ENCODE measurements at regions not wholly inside any gene's neighbourhood (a gene's known extent, or its start where the extent isn't known, plus 50 kb on each side); places are given as distances from the start of the nearest gene placed in this dataset.
"Not testable (repeated sequence)": the region's sequence is repeated elsewhere in the genome, so short reads cannot be mapped to it uniquely, and the experiment has no call there.

- in situ Hi-C loops (cut with HindIII; ENCODE audit: low sequenced_read_pairs) = no loop called here
- no peak for TF ChIP-seq CTCF (IDR thresholded peaks at IDR 0.05; ENCODE audit: low read depth, low read length, missing control alignments)
- DNase-seq (ENCODE audit: low read depth) = no peak
- no peak overlapping the region for H3K4me3 ChIP-seq (ENCODE audit: low read depth, low read length)
These were observed 385.5 kb downstream of the TENT5A start for GRCh38 chr6:81366972-81367371.

GRCh38 chr6:81362246-81362645 lies 390.2 kb downstream of the TENT5A start:
- peak; percentile 63 for DNase-seq (ENCODE audit: low read depth)
- in situ Hi-C loops (cut with HindIII; ENCODE audit: low sequenced_read_pairs) = no loop called here
- no peak for TF ChIP-seq CTCF (IDR thresholded peaks at IDR 0.05; ENCODE audit: low read depth, low read length, missing control alignments)
- no peak overlapping the region for H3K4me3 ChIP-seq (ENCODE audit: low read depth, low read length)

GRCh38 chr6:81353262-81353661 lies 399.2 kb downstream of the TENT5A start:
- no peak for TF ChIP-seq CTCF (IDR thresholded peaks at IDR 0.05; ENCODE audit: low read depth, low read length, missing control alignments)
- in situ Hi-C loops (cut with HindIII; ENCODE audit: low sequenced_read_pairs) = no loop called here

GRCh38 chr6:81344026-81344425 lies 408.5 kb downstream of the TENT5A start:
- in situ Hi-C loops (cut with HindIII; ENCODE audit: low sequenced_read_pairs); H3K4me3 ChIP-seq (ENCODE audit: low read depth, low read length); DNase-seq (ENCODE audit: low read depth): not testable (repeated sequence)

More at GRCh38 chr6:81353262-81353661, 399.2 kb downstream of the TENT5A start:
- DNase-seq (ENCODE audit: low read depth) = no peak
- H3K4me3 ChIP-seq (ENCODE audit: low read depth, low read length) = no peak overlapping the region

- no peak for DNase-seq (ENCODE audit: low read depth)
- no peak overlapping the region for H3K4me3 ChIP-seq (ENCODE audit: low read depth, low read length)
- in situ Hi-C loops (cut with HindIII; ENCODE audit: low sequenced_read_pairs) = no loop called here
- no peak for TF ChIP-seq CTCF (IDR thresholded peaks at IDR 0.05; ENCODE audit: low read depth, low read length, missing control alignments)
These were observed 411.5 kb downstream of the TENT5A start for GRCh38 chr6:81340946-81341345.

- H3K4me3 ChIP-seq (ENCODE audit: low read depth, low read length) = no peak overlapping the region
- in situ Hi-C loops (cut with HindIII; ENCODE audit: low sequenced_read_pairs) = no loop called here
- DNase-seq (ENCODE audit: low read depth) = no peak
- no peak for TF ChIP-seq CTCF (IDR thresholded peaks at IDR 0.05; ENCODE audit: low read depth, low read length, missing control alignments)
These were observed 421.0 kb downstream of the TENT5A start for GRCh38 chr6:81331526-81331925.

- DNase-seq (ENCODE audit: low read depth) = no peak
- no peak for TF ChIP-seq CTCF (IDR thresholded peaks at IDR 0.05; ENCODE audit: low read depth, low read length, missing control alignments)
- no peak overlapping the region for H3K4me3 ChIP-seq (ENCODE audit: low read depth, low read length)
- in situ Hi-C loops (cut with HindIII; ENCODE audit: low sequenced_read_pairs) = no loop called here
These were observed 423.8 kb downstream of the TENT5A start for GRCh38 chr6:81328700-81329099.
